HG03045 (cell line): ENCODE measurements at regions not wholly inside any gene's neighbourhood (a gene's known extent, or its start where the extent isn't known, plus 50 kb on each side); places are given as distances from the start of the nearest gene placed in this dataset.
"Not testable (repeated sequence)": the region's sequence is repeated elsewhere in the genome, so short reads cannot be mapped to it uniquely, and the experiment has no call there.

Experiments used
- ATAC-seq: cut with Tn5 transposase; IDR thresholded peaks from one replicate; pipeline ENCODE4 v1.9.1; 2021; ENCODE audit warnings: mild to moderate bottlenecking, moderate library complexity; ENCODE audit not compliant: unreplicated experiment

DNA sequence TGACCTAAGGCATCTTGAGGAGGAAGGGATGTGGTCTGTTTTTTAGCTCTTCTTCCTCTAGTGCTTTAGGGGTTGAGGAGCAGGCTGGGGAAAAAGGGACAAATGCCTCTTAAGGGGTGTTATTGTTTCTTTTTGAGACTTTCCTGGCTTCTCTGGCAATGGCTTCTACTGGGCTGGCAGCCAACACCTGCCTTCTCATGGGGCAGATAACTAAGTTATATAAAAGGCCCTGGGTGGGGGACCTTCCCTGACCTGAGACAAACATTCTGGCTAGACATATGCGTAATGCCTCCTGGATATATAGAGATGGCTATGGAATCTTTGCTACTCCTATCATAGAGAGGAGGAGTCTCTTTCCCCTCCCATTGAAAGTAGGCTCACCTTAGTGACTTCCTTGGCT is 179.2 kb upstream of the PROK2 start:
- no peak for ATAC-seq

DNA sequence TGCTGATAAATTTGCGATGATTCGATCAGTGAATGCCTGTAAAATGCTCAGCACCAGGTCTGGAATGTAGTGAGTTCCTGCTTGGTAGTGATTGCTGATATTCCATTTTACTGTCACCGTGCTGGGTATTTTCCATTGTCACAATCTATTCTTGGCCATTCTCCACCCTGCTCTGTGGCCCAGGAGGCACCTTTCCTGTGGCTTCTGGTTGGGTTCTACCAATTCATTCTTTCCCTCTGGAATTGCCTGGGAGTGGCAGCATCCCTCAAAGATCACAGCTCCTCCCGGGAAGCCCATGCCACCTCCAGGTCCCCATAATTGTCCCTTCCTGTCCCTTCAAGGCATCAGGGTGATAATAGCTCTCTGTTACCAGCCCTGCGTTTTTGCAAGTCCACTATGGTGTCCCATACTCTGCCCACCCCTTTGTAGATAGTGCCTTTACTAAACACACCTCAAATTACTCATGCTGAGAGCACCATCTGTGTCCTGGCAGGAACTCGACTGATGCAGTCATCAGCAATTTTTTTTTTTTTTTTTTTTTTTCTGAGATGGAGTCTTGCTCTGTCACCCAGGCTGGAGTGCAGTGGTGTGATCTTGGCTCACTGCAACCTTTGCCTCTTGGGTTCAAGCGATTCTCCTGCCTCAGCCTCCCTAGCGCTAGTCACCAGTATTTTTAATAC is 177.8 kb upstream of the PROK2 start:
- ATAC-seq: no peak

DNA sequence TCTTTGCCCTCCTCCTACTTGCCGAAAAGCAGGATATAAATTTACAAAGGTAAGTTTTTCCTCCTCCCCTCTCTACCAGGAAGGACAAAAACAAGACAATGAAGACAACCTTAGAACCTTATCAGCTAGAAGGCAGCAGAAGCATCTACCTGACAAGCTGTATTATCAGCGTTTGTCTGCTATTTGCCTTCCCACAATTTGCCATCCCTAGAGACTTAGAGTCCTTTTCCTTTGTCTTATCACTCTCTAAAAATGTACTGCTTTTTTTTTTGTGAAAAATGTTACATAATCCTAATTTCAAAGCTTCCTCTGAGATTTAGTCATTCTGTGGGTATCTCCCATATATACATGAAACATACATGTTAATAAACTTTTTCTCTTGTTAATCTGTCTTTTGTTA is 176.9 kb upstream of the PROK2 start:
- no peak for ATAC-seq

DNA sequence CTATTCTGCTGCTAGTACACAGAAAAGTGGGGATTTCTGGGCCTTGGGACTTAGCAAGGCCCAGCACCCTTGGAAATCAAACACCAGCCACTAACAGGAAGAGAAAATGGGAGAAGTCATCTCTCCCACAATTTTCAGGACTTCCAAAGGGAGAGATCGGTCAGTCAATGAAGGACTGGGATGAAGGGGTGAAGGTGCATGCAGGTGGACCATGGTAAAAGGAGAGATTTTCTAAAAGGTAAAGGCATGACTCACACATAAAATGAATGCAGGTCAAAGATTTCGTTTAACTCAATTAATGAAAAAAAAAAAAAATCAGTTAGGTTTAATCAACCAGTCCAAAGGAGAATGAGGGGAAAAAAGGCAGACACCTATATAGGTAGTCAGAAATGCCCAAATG is 176.4 kb upstream of the PROK2 start:
- ATAC-seq: no peak

DNA sequence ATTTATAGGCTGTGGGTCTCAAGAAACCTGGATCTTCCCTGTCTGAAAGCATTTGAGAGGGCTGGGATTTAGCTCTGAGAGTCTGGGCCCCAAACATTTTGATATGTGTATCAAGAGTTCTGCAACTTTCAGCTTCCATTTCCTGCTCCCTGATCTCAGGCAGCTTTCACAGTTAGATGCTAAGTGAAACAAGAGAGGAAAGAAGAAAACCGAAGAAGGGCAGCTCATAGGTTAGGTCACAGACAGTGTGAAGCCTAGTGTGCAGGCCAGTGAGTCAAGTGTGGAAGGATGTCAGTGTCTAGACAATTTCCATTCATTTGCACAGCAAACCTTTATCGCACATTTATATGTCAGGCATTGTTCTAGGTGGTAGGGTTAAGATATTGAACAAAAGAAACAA is 173.6 kb upstream of the PROK2 start:
- ATAC-seq: no peak

DNA sequence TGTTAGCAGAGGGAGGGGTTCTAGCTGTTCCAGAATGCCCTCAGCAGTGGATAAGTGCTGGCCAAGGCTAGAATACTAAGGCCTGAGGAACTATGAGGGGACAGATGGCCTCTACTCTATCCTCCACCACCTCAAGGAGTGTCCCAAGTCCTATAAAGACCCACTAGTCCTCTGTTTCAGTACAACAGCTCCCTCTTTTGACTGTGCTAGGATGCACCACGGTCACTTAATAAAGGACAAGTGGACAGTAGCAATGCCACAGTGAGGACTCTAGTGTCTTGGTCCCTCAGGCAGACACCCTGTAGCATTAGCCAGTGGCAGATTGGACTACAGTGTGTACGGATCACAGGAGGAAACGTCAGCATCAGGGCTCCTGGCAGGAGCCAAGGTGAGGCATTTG is 171.8 kb upstream of the PROK2 start:
- no peak for ATAC-seq

DNA sequence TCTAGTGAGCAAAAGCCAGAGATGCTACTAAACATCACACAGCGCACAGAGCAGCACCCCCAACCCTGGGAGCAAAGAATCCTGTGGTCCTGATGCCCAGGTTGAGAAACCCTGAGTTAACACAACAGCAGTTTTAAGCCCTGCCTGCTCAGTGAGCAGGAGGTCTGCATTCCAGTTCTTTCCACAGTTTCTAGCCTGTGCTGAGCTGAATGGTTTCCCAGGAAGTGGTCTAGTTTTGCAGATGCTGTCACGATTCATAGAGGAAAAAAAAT is 171.1 kb upstream of the PROK2 start:
- no peak for ATAC-seq

DNA sequence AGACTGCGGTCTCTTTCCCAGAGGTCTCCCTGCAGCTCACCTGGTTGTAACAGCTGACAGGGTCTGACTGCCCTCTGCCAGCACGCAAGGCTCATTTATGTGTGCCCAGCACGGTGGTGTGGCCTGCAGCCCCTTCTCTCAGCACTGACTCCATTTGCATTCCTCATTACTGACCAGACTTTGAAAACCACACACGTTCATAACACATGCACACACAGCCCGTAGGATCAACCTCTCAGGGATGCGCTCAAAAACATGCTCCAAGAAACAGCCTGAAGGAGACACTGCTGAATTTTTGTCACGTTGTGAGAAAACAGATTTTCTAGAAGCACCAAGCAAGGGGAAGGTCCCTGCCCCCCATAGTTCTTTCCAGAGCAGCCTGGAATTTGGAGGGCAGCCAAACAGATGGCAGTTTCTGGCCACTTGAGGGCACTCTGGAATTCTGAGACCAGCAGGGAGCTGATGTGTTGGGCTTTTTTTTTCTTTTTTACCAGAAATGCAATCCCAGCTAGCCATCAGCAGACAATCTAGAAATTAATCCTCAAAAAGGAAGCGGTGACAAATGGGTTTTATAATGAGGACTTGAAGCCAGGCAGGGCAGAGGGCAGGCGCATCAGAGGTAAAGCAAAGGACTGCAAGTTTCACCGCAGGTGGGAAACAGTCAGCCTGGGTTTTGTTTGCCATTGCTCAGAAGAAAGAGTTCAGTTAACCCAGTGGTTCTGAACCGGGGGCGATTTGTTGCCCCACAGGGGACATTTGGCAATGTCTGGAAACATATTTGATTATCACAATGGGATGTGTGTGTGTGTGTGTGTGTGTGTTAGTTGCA is 170.5 kb upstream of the PROK2 start:
- no peak for ATAC-seq

DNA sequence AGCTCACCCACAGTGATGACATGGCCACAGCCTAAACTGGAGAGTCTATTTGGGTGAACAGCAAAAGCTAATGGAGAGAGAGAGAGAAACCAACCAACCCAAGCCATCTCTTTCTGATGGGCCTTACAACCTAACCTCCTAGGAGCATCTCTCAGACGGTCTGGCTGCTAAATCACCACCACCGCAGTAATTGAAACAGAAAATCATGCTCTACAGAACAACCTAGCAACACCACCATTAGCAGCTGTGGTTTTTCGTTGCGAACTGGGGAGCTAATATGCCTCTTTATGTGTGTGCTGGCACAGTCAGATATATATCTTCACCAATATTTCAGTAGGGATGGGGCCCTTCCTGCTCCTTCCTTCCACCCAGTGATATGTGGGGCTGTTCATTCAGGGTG is 166.9 kb upstream of the PROK2 start:
- no peak for ATAC-seq

DNA sequence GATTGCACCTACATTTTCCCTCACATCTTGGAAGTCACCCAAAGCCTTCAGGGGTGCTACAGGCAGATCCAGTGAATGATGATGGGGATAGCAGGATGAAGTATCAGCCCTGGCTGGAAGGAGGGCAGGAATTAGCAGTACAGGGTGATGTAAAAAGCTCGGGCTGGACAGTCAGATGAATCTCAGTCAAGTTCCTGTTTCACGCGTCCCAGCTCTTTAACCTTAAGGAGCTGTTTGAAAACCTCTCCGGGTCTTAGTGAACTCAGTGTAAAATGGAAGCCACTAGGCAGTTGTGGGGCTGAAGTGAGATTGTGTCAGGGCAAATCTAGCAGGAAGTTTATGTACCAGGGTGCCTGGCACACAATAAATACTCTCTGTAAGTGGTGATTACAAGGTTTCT is 166.4 kb upstream of the PROK2 start:
- no peak for ATAC-seq

DNA sequence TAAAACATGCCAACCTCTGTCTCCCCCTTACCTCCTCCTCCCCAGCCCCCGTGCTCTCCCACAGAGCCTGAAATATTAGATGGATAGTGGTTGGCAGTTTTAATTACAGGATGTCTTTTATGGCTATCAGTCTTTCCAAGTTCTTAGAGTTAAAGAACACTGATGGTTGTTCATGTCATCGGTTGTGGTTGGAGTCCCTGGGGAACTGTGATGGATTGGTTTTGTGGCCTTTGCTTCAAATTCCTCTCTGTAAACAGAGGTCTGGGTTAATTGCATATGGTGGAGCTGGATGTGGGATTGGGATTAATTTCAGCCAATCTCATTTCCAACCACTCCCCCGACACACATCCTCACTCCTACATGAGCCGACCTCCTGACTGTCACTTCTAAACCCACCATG is 164.5 kb upstream of the PROK2 start:
- ATAC-seq: no peak

DNA sequence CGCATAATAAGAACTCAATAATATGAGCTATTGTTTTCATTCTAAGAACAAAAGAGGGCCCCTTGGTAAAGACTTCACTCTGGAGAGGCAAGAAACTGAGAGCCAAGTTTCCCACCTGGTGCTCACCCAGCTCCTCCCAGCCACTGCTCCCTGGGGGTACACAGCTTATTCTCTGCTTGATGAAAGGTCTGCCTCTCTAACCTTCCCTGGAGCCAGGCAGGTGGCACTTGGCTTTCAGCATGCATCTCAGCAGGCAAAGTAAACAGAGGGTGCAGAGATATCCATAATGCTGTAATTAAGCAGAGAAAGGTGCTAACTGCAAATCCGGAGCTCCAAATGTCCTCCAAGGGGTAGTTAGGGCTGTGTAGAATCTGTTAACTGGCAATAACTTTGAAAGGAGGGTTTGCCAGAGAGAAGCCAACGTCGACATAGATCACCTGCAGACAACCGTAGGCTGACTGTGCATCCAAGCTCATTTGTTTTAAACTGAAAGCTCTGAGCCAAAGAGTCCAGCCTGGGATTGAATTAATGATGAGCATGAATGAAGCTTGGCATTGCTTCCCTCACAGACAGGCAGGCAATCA is 159.6 kb upstream of the PROK2 start:
- no peak for ATAC-seq

DNA sequence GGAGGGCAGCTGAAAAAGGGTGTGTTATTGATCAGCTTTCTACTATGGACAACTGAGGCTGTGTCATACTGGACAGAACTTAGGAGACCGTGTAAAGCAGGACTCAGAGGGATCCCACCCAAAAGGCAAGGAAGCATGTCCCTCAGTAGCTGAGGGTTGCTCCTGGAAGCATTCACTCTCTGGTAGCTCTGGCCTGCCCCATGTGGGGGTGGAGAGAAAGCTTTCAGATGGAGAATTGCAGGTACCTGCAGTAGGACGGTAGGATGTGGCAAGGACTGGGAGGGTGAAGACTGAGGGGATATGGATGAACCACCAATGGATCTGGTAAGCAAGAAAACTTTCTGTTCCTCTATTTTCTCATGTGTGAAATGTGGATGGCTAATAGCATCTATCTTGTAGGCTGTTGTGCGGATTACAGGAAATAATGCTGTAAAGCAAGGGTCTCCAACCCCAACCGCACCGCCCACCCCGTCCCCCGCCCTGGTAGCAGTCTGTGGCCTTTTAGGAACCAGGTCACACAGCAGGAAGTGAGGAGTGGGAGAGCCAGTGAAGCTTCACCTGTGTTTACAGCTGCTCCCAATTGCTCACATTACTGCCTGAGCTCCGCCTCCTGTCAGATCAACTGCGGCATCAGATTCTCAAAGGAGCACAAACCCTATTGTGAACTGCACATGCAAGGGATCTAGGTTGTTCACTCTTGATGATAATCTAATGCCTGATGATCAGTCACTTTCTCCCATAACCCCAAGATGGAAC is 157.7 kb upstream of the PROK2 start:
- no peak for ATAC-seq

DNA sequence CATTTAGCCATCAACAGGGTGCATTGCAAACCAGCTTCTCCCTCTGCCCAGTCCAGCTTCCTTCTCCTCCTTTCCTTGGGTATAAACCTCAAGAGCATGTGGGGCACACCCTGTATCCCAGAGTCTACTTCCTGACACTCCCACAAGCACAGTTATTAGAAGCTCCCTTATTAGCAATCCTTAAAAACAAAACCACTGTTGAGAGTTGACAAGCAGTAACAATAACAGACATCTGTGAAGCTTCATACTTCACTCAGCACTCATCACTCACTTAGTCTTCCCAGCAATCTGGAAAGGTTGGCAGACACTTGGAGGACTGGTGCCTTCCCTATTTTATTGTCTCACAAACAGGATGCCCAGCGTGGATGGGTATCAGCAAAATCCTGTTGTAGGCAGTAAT is 155.5 kb upstream of the PROK2 start:
- no peak for ATAC-seq

DNA sequence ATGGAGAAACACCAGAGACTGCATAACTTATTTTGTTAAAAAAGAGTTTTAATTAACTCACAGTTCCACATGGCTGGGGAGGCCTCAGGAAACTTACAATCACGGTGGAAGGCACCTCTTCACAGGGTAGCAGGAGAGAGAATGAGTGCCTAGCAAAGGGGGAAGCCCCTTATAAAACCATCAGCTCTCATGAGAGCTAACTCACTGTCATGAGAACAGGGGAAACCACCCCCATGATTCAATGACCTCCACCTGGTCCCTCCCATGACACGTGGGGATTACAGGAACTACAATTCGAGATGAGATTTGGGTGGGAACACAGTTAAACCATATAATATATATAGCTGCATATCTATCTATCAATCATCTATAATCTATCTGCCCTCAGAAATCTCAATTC is 153.1 kb upstream of the PROK2 start:
- ATAC-seq: not testable (repeated sequence)

DNA sequence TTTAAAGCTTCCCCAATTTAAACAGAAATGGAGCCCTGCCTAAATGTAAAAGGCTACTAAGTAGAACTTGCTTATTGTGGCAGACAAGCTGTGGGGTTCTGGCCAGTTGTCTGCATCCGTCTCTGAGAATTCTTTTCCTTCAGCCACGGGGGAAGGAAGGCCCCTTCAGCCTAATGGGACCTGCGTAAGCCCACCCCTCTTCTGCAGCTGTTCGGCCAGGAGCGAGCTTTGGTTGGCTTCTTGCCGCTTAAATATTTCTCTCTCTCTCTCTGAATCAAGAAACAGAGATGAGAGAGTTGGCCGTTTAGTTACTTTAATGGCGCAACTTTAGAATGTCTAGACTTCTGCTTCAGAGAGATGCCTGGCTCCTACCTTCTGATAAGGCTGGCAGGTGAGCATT is 151.7 kb upstream of the PROK2 start:
- no peak for ATAC-seq

DNA sequence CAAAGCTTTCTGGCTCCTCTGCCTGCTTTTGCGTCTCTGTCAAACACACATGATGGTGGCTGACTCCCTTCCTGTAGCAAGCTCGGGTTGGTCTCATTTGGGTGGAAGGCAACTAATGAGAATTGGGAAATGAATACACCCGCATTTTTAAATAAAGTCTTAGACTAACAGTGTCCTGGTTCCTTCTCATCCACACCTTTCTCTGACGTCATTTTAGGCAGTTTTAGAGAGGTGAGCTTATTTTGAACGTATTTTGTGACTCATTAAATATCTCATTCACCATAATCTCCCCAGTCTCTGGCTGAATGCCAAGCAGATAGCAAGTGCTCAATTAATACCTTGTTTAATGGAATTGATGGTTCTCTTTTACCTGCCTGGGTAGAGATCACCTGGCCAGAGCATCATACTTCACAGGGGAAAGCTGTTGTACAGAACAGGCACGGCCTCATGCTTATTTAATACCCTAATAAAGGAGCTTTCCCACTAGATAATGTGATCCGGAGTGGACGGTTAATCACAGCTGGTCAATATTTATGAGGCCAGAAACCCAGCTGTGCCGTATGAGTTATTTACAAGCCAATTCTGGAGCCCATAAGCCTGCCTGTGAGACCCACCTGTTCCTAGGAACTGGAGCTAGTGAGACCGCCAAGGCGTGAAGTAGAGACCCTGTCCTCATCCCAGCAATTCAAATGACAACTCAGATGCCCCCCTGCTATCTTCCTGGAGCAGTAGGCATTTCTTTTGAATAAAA is 149.7 kb upstream of the PROK2 start:
- no peak for ATAC-seq

DNA sequence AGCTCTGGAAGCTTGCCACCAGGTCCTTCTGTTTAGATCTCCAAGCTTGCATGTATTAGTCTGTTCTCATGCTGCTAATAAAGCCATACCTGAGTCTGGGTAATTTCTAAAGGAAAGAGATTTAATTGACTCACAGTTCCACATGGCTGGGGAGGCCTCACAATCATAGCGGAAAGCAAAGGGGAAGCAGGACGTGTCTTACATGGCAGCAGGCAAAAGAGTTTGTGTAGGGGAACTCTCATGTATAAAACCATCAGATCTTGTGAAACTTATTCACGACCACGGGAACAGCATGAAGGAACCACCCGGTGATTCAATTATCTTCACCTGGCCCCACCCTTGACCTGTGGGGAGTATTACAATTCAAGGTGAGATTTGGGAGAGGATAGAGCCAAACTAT is 147.0 kb upstream of the PROK2 start:
- no peak for ATAC-seq

DNA sequence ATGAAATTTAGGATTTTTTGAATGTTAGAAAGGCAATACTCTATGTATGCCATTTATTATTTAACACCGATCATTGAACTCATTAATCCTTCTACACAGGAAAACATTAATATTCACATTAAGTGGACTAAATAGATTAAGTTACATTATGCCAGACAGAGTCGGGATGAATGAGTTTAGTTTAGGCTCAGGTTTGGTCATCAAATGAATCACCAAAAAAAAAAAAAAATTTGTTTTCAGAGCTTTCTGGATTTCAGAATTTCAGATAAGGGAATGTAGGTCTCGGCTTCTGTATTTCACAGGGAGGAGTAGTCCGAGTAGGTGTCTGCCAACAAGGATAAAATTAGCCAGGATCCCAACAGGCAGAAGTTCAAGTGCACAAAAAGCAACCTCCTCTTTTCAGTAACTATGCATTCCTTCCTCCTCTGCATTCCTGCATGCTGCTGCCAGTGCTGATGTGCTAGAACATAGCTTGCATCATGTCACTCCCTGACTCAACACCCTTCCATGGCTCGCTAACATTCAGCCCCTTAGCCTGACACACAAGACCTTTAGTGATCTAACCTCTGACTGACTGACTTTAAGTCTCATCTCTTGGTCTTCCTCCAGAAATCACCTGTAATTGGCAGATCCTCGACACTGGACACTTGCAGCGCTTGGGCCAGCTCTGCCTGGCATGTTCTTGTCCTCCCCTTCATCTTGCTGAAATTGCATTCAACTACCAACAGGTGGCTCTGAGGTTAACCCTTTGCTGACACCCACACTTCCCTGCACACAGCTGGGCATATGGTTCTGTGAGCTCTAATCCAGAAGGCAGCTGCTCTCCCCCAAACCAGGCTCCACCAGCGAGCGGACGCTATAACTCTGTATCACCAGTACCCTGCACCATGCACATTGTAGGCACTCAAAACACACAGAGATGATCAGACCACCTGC is 145.4 kb upstream of the PROK2 start:
- no peak for ATAC-seq

DNA sequence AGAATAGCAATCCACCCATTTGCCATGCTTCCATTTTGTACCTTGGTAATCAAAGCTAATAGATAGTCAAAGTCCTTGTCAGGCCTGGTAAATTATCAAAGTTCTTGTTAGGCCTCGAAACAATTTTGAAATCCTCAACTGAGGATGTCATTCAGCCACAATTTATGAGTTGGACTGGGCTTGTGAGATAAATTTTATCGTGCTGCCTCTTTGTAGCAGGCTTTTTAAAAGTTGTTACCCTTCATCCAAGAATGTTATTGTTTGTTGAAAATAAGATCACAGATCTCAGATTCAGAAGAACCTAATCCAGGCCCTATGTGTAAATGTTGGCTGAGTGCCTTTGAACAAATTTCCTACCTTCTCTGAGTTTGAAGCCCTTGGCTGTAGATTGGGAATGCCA is 143.3 kb upstream of the PROK2 start:
- ATAC-seq: no peak
